GM12878 (cell line): ENCODE measurements at regions not wholly inside any gene's neighbourhood (a gene's known extent, or its start where the extent isn't known, plus 50 kb on each side); places are given as distances from the start of the nearest gene placed in this dataset.

Source experiments
- ATAC-seq: fragments of 200-7000 bp; cut with Tn5 transposase; 3 replicates; pipeline ENCODE4 v1.9.1; 2020; ENCODE audit warnings: mild to moderate bottlenecking, moderate library complexity
- BruUV-seq: library from RNA; stranded (reverse); fragments of 400-500 nt; replicated peaks from 2 replicates; lab custom pipeline; 2021; lab: Mats Ljungman, UMichigan
- CTCF ChIA-PET: fragments of 300-600 bp; sonication (Branson Sonifier 250); formaldehyde crosslinking; extraction: SDS; loops from one replicate; lab custom pipeline; 2021; ENCODE audit warnings: inconsistent platforms; lab: Yijun Ruan, JAX
- POLR2A ChIA-PET: fragments of 350-600 bp; formaldehyde crosslinking; extraction: SDS; loops from one replicate; lab custom pipeline; 2021; ENCODE audit warnings: inconsistent platforms; lab: Charles Lee
- RAD21 ChIA-PET: fragments of 300-600 bp; sonication (Branson Sonifier 250); formaldehyde crosslinking; loops from one replicate; lab custom pipeline; 2023; ENCODE audit warnings: antibody characterized with exemption; ENCODE audit not compliant: unreplicated experiment; lab: Charles Lee
- SMC1A ChIA-PET: fragments of 300-600 bp; sonication (Branson Sonifier 250); formaldehyde crosslinking; loops from one replicate; lab custom pipeline; 2023; ENCODE audit not compliant: unreplicated experiment, uncharacterized antibody; lab: Charles Lee
- DNase-seq: peaks from one replicate; pipeline ENCODE4 v3.0.0-alpha.2; 2011; ENCODE audit warnings: low read depth, low spot score
- FAIRE-seq: peaks from 3 replicates; lab custom pipeline; 2011; peaks lifted over from hg19 to GRCh38; lab: Jason Lieb, UNC
- H2AFZ ChIP-seq: 2 replicates; pipeline ENCODE4 v1.6.0; 2011; ENCODE audit warnings: low read depth, low read length, control low read depth; ENCODE audit not compliant: control insufficient read depth
- H3K27ac ChIP-seq: 2 replicates; pipeline ENCODE4 v1.5.1; 2011; ENCODE audit warnings: control low read depth; ENCODE audit not compliant: control insufficient read depth, insufficient read depth
- H3K27me3 ChIP-seq, 2 experiments: replicated peaks in 1 of 2; 2 replicates each; pipeline versions ENCODE4 v1.6.0 to v1.6.1; 2011; ENCODE audit warnings: low read length in 1 of 2; ENCODE audit not compliant: control insufficient read depth in 2 of 2, insufficient read depth in 2 of 2
- H3K36me3 ChIP-seq, 2 experiments: 2 replicates each; pipeline ENCODE4 v1.5.1; 2011; ENCODE audit warnings: low read length in 1 of 2; ENCODE audit not compliant: control insufficient read depth in 2 of 2, insufficient read depth in 2 of 2
- H3K4me1 ChIP-seq: 2 replicates; pipeline ENCODE4 v1.6.1; 2011; ENCODE audit warnings: mild to moderate bottlenecking, low read length, moderate library complexity, mixed read lengths; ENCODE audit not compliant: control insufficient read depth, insufficient read depth
- H3K4me2 ChIP-seq: 2 replicates; pipeline ENCODE4 v1.6.0; 2011; ENCODE audit warnings: control low read depth; ENCODE audit not compliant: control insufficient read depth, insufficient read depth
- H3K4me3 ChIP-seq: fragments of 200-600 bp; sonication (generic); 2 replicates; pipeline ENCODE4 v1.5.1; 2016
- H3K79me2 ChIP-seq: 2 replicates; pipeline ENCODE4 v1.6.0; 2011; ENCODE audit warnings: low read length; ENCODE audit not compliant: control insufficient read depth, insufficient read depth
- H3K9ac ChIP-seq: 2 replicates; pipeline ENCODE4 v1.8.0; 2011; ENCODE audit warnings: low read length, control low read depth, mixed read lengths; ENCODE audit not compliant: control insufficient read depth, insufficient read depth
- H3K9me3 ChIP-seq: replicated peaks from 3 replicates; pipeline ENCODE4 v1.5.1; 2011; ENCODE audit warnings: mild to moderate bottlenecking, low read length; ENCODE audit not compliant: control insufficient read depth, insufficient read depth
- H4K20me1 ChIP-seq: 2 replicates; pipeline ENCODE4 v1.6.0; 2011; ENCODE audit not compliant: control insufficient read depth, insufficient read depth
- ESRRA ChIP-seq: IDR thresholded peaks from 2 replicates; pipeline ENCODE4 v1.6.1; 2012; ENCODE audit warnings: mild to moderate bottlenecking, low read length, improper control_type of control experiment
- ETV6 ChIP-seq, 2 experiments: fragments of 450-650 bp in 1 of 2; IDR thresholded peaks in 1 of 2; conservative IDR thresholded peaks in 1 of 2; 2 replicates each; pipeline ENCODE4 v1.6.1; 2014; ENCODE audit warnings: antibody characterized with exemption in 1 of 2, borderline replicate concordance in 1 of 2, low read depth in 1 of 2, mild to moderate bottlenecking in 1 of 2, moderate library complexity in 1 of 2
- EZH2 ChIP-seq: IDR thresholded peaks from 2 replicates; pipeline ENCODE4 v1.6.1; 2012; ENCODE audit warnings: low read depth, mild to moderate bottlenecking, control low read depth, inconsistent platforms, low read length, borderline replicate concordance; ENCODE audit not compliant: control insufficient read depth
- MTA3 ChIP-seq: IDR thresholded peaks from 2 replicates; pipeline ENCODE4 v1.6.1; 2012; ENCODE audit warnings: low read length, inconsistent platforms, borderline replicate concordance
- RAD21 ChIP-seq: IDR thresholded peaks from 2 replicates; pipeline ENCODE4 v1.6.1; 2011; ENCODE audit warnings: mild to moderate bottlenecking, low read depth, low read length, moderate library complexity; ENCODE audit not compliant: insufficient read depth
- SRF ChIP-seq, 2 experiments: IDR thresholded peaks; 2 replicates each; pipeline ENCODE4 v1.6.1; 2011; ENCODE audit warnings: low read depth in 2 of 2, low read length in 2 of 2, mild to moderate bottlenecking in 1 of 2, moderate library complexity in 1 of 2
- SUZ12 ChIP-seq: fragments of 200-600 bp; sonication (generic); IDR thresholded peaks from one replicate; pipeline ENCODE4 v1.6.1; 2018; ENCODE audit warnings: antibody characterized with exemption, mild to moderate bottlenecking; ENCODE audit not compliant: unreplicated experiment
- WGBS: methylation state at CpG from one replicate; pipeline ENCODE4 v1.1.6; 2016; ENCODE audit warnings: low lambda C conversion rate; ENCODE audit not compliant: insufficient replicate concordance, insufficient coverage; ENCODE audit errors: missing lambda C conversion rate; 5-methylcytosine and 5-hydroxymethylcytosine counted together
- in situ Hi-C: fragments of 300-500 bp; cut with MboI; formaldehyde crosslinking; loops from 9 replicates; pipeline ENCODE4 v1.14.3; 2018; ENCODE audit warnings: mixed read lengths
- intact Hi-C: fragments of 100-400 bp; cut with micrococcal nuclease; formaldehyde crosslinking; loops from one replicate; pipeline ENCODE4 v1.14.2; 2022; ENCODE audit not compliant: unreplicated experiment
- TF ChIP-seq, protein P1 (sequence below): IDR thresholded peaks from 2 replicates; pipeline ENCODE4 v1.6.1; 2012; ENCODE audit warnings: mild to moderate bottlenecking, low read depth, low read length
- TF ChIP-seq, protein P2 (sequence below): fragments of 450-650 bp; IDR thresholded peaks from 2 replicates; pipeline ENCODE4 v1.6.1; 2016; ENCODE audit warnings: mild to moderate bottlenecking

DNA sequence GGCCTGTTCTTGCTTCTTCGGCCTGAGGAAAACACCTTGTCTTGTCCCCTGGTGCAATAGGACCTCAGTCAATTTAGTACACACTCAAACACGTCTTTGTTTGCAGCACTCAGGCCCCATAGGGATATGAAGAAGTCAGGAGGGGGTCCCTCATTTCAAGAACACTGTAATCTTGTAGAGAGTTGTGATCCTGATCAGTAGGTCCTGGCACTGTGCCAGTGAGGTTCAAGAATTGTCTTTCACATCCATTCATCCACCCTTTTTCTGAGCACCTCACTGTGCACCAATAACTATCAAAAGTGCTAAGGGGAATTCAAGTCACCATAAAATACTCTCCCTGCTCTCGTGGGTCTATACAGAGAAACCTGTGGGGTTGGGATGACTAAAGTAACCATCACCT is 131.4 kb upstream of the LHCGR start:
- CTCF ChIA-PET: no interaction called here
- no peak overlapping the region for H2AFZ ChIP-seq
- no peaks in the 10 kb centered on the region for H4K20me1 ChIP-seq
- intact Hi-C loops: no loop called here
- no peak overlapping the region for H3K4me2 ChIP-seq
- H3K4me3 ChIP-seq: no peak overlapping the region
- no peaks in the 10 kb centered on the region for H3K9me3 ChIP-seq
- H3K9ac ChIP-seq: no peak overlapping the region
- in situ Hi-C loops: no loop called here
- no peak overlapping the region for H3K27ac ChIP-seq
- no peaks in the 10 kb centered on the region for H3K79me2 ChIP-seq
- FAIRE-seq: no peak
- no peak for ATAC-seq
- TF ChIP-seq SRF (IDR thresholded peaks at IDR 0.05; ENCODE audit: low read depth in 2 of 2, low read length in 2 of 2): no peak
- TF ChIP-seq, protein P1, sequence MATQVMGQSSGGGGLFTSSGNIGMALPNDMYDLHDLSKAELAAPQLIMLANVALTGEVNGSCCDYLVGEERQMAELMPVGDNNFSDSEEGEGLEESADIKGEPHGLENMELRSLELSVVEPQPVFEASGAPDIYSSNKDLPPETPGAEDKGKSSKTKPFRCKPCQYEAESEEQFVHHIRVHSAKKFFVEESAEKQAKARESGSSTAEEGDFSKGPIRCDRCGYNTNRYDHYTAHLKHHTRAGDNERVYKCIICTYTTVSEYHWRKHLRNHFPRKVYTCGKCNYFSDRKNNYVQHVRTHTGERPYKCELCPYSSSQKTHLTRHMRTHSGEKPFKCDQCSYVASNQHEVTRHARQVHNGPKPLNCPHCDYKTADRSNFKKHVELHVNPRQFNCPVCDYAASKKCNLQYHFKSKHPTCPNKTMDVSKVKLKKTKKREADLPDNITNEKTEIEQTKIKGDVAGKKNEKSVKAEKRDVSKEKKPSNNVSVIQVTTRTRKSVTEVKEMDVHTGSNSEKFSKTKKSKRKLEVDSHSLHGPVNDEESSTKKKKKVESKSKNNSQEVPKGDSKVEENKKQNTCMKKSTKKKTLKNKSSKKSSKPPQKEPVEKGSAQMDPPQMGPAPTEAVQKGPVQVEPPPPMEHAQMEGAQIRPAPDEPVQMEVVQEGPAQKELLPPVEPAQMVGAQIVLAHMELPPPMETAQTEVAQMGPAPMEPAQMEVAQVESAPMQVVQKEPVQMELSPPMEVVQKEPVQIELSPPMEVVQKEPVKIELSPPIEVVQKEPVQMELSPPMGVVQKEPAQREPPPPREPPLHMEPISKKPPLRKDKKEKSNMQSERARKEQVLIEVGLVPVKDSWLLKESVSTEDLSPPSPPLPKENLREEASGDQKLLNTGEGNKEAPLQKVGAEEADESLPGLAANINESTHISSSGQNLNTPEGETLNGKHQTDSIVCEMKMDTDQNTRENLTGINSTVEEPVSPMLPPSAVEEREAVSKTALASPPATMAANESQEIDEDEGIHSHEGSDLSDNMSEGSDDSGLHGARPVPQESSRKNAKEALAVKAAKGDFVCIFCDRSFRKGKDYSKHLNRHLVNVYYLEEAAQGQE: no peak
- TF ChIP-seq, all 136 proteins: peak for 0
- SMC1A ChIA-PET: no interaction called here
- POLR2A ChIA-PET: no interaction called here
- BruUV-seq: no TSS peak
- WGBS: 17% methylated on average over 3 of the region's 3 CpGs
- Histone ChIP-seq H3K36me3 (no peaks in the 10 kb centered on the region), H3K27me3 (no peaks in the 10 kb centered on the region), H3K4me1 (no peaks in the 10 kb centered on the region)
- DNase-seq: no peak
- RAD21 ChIA-PET: no interaction called here

DNA sequence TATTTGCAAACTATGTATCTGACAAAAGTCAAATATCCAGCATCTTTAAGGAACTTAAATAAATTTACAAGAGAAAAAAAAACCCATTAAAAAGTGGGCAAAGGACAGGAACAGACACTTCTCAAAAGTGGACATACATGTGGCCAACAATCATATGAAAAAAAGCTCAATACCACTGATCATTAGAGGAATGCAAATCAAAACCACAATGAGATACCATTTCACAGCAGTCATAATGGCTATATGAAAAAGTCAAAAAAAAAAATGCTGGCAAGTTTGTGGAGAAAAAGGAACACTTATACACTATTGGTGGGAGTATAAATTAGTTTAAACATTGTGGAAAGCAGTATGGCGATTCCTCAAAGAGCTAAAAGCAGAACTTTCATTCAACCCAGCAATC is 130.3 kb upstream of the LHCGR start:
- H3K27ac ChIP-seq: no peak overlapping the region
- H4K20me1 ChIP-seq: no peaks in the 10 kb centered on the region
- H3K4me1 ChIP-seq: no peaks in the 10 kb centered on the region
- BruUV-seq: no TSS peak
- WGBS: 29% methylated on average over 1 of the region's 1 CpG
- H3K4me2 ChIP-seq: no peak overlapping the region
- H3K4me3 ChIP-seq: no peak overlapping the region
- DNase-seq: no peak
- ATAC-seq: no peak
- FAIRE-seq: no peak
- no peak overlapping the region for H3K9ac ChIP-seq
- SMC1A ChIA-PET: no interaction called here
- intact Hi-C loops: no loop called here
- no peaks in the 10 kb centered on the region for H3K79me2 ChIP-seq
- no peaks in the 10 kb centered on the region for H3K9me3 ChIP-seq
- H3K27me3 ChIP-seq: no peaks in the 10 kb centered on the region
- POLR2A ChIA-PET: no interaction called here
- CTCF ChIA-PET: interaction anchor here (0.6 kb wide), 1 partner anchor 130 kb away, joined by 3 read pairs; no protein-coding TSS in a partner anchor
- in situ Hi-C loops: no loop called here
- no peaks in the 10 kb centered on the region for H3K36me3 ChIP-seq
- RAD21 ChIA-PET: no interaction called here
- no peak overlapping the region for H2AFZ ChIP-seq
- TF ChIP-seq RAD21: no peak
- no peak for TF ChIP-seq ETV6 (conservative IDR thresholded peaks at IDR 0.05 in 1 of 2, IDR thresholded peaks at IDR 0.05 in 1 of 2; ENCODE audit: borderline replicate concordance in 1 of 2, low read depth in 1 of 2)
- no peak for TF ChIP-seq EZH2
- TF ChIP-seq ESRRA: no peak
- TF ChIP-seq SUZ12: no peak
- TF ChIP-seq MTA3: no peak
- TF ChIP-seq, protein P2, sequence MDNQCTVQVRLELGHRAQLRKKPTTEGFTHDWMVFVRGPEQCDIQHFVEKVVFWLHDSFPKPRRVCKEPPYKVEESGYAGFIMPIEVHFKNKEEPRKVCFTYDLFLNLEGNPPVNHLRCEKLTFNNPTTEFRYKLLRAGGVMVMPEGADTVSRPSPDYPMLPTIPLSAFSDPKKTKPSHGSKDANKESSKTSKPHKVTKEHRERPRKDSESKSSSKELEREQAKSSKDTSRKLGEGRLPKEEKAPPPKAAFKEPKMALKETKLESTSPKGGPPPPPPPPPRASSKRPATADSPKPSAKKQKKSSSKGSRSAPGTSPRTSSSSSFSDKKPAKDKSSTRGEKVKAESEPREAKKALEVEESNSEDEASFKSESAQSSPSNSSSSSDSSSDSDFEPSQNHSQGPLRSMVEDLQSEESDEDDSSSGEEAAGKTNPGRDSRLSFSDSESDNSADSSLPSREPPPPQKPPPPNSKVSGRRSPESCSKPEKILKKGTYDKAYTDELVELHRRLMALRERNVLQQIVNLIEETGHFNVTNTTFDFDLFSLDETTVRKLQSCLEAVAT: no peak
